ENCODE measurements at regions not wholly inside any gene's neighbourhood (a gene's known extent, or its start where the extent isn't known, plus 50 kb on each side); places are given as distances from the start of the nearest gene placed in this dataset.

- peak; percentile 28 for DNase-seq (ENCODE audit: low read depth)
- no peak for TF ChIP-seq CTCF (conservative IDR thresholded peaks at IDR 0.05; ENCODE audit: low read depth, low read length)
- no peak overlapping the region for H3K4me3 ChIP-seq (ENCODE audit: low read depth, low read length)
Observed at GRCh38 chr10:108250936-108251620, 1086.6 kb upstream of the SORCS1 start.

GRCh38 chr10:108249940-108250339 is 1085.4 kb upstream of the SORCS1 start:
- no peak overlapping the region for H3K4me3 ChIP-seq (ENCODE audit: low read depth, low read length)
- no peak for TF ChIP-seq CTCF (conservative IDR thresholded peaks at IDR 0.05; ENCODE audit: low read depth, low read length)
- DNase-seq (ENCODE audit: low read depth): no peak

GRCh38 chr10:108244443-108245228 is 1080.1 kb upstream of the SORCS1 start:
- no peak overlapping the region for H3K4me3 ChIP-seq (ENCODE audit: low read depth, low read length)
- DNase-seq (ENCODE audit: low read depth): no peak
- no peak for TF ChIP-seq CTCF (conservative IDR thresholded peaks at IDR 0.05; ENCODE audit: low read depth, low read length)

GRCh38 chr10:108241166-108241565 is 1076.7 kb upstream of the SORCS1 start:
- no peak for TF ChIP-seq CTCF (conservative IDR thresholded peaks at IDR 0.05; ENCODE audit: low read depth, low read length)
- no peak for DNase-seq (ENCODE audit: low read depth)
- no peak overlapping the region for H3K4me3 ChIP-seq (ENCODE audit: low read depth, low read length)

- no peak overlapping the region for H3K4me3 ChIP-seq (ENCODE audit: low read depth, low read length)
- TF ChIP-seq CTCF (conservative IDR thresholded peaks at IDR 0.05; ENCODE audit: low read depth, low read length): no peak
- no peak for DNase-seq (ENCODE audit: low read depth)
Observed at GRCh38 chr10:108238261-108238660, 1073.8 kb upstream of the SORCS1 start.

- TF ChIP-seq CTCF (conservative IDR thresholded peaks at IDR 0.05; ENCODE audit: low read depth, low read length): no peak
- no peak overlapping the region for H3K4me3 ChIP-seq (ENCODE audit: low read depth, low read length)
- DNase-seq (ENCODE audit: low read depth): no peak
Observed at GRCh38 chr10:108230478-108231170, 1066.1 kb upstream of the SORCS1 start.
